ENCODE measurements at regions not wholly inside any gene's neighbourhood (a gene's known extent, or its start where the extent isn't known, plus 50 kb on each side); places are given as distances from the start of the nearest gene placed in this dataset.

DNA sequence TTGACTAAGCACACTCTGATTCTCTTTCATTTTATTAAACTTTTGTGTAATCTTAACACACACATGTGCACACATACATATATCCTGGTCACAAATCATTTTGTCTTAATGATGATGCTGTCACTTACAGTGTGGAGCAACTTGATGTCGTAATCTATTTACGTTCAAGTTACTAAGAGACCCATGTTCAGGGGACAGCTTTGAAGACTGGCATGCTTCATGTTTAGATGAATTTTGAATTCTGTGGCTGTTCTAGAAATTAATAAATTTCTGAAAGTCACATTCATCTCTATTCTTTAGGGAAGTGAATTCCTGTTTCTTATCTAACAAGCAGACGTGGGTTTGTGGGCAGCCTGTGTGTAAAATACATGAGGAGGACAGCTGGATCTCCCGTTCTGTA is 1637.8 kb downstream of the PLA2G4A start:
- TF ChIP-seq POLR2AphosphoS5 (IDR thresholded peaks at IDR 0.05; ENCODE audit: borderline replicate concordance, low read depth, low read length) (no peak), EZH2 (IDR thresholded peaks at IDR 0.05) (no peak), FOXP2 (optimal IDR thresholded peaks at IDR 0.05; ENCODE audit: control extremely low read depth, extremely low read length, insufficient read depth) (no peak)

Measured in SK-N-MC (cell line).